ENCODE measurements at regions not wholly inside any gene's neighbourhood (a gene's known extent, or its start where the extent isn't known, plus 50 kb on each side); places are given as distances from the start of the nearest gene placed in this dataset.

DNA sequence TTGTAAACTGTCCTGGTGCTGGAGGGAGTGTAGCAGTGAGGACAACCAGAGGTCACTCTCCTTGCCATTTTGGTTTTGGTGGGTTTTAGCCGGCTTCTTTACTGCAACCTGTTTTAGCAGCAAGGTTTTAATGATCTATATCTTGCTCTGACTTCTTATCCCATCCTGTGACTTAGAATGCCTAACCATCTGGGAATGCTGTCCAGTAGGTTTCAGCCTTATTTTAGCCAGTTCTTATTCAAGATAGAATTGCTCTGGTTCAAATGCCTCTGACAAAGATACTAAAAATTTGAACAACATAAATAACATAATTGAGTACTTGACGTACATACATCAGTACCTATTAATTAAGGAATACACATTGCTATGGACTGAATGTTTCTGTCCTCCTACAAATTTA is 93.3 kb upstream of the TOM1L1 start:
- no peak overlapping the region for H2AFZ ChIP-seq (ENCODE audit: low read length)
- H3K27me3 ChIP-seq (ENCODE audit: insufficient read depth, low read length, poor library complexity, severe bottlenecking), result no peaks in the 10 kb centered on the region
- TF ChIP-seq EZH2phosphoT487 (IDR thresholded peaks at IDR 0.05; ENCODE audit: borderline replicate concordance), result no peak
- TF ChIP-seq CTCF (conservative IDR thresholded peaks at IDR 0.05; ENCODE audit: low read length), result no peak
- H3K36me3 ChIP-seq (ENCODE audit: insufficient read depth, low read length), result no peaks in the 10 kb centered on the region
- H3K9me2 ChIP-seq (replicated peaks; ENCODE audit: low read depth, low read length), result no peaks in the 10 kb centered on the region
- H3K79me2 ChIP-seq (ENCODE audit: insufficient read depth, low read length), result no peaks in the 10 kb centered on the region
- no peaks in the 10 kb centered on the region for H3F3A ChIP-seq (ENCODE audit: low read depth)
- no peak overlapping the region for H3K4me2 ChIP-seq (ENCODE audit: low read depth, low read length, poor library complexity, severe bottlenecking)
- H3K4me3 ChIP-seq (ENCODE audit: low read length, poor library complexity, severe bottlenecking), result no peak overlapping the region
- H3K9me3 ChIP-seq (ENCODE audit: insufficient read depth, low read depth, low read length), result no peaks in the 10 kb centered on the region
- H3K9ac ChIP-seq (ENCODE audit: low read depth, low read length, poor library complexity, severe bottlenecking), result no peak overlapping the region
- no peaks in the 10 kb centered on the region for H3K4me1 ChIP-seq (ENCODE audit: insufficient read depth, low read length, poor library complexity, severe bottlenecking)
- no peaks in the 10 kb centered on the region for H4K20me1 ChIP-seq (ENCODE audit: insufficient read depth, low read length, poor library complexity, severe bottlenecking)

- Histone ChIP-seq H3K9ac (ENCODE audit: low read depth, low read length, poor library complexity, severe bottlenecking) (no peak overlapping the region), H3K36me3 (ENCODE audit: insufficient read depth, low read length) (no peaks in the 10 kb centered on the region), H3K4me3 (ENCODE audit: low read length, poor library complexity, severe bottlenecking) (no peak overlapping the region), H2AFZ (ENCODE audit: low read length) (no peak overlapping the region), H3K9me3 (ENCODE audit: insufficient read depth, low read depth, low read length) (no peaks in the 10 kb centered on the region), H3K9me2 (replicated peaks; ENCODE audit: low read depth, low read length) (no peaks in the 10 kb centered on the region), H3F3A (ENCODE audit: low read depth) (no peaks in the 10 kb centered on the region), H3K4me2 (ENCODE audit: low read depth, low read length, poor library complexity, severe bottlenecking) (no peak overlapping the region), H4K20me1 (ENCODE audit: insufficient read depth, low read length, poor library complexity, severe bottlenecking) (no peaks in the 10 kb centered on the region), H3K4me1 (ENCODE audit: insufficient read depth, low read length, poor library complexity, severe bottlenecking) (no peaks in the 10 kb centered on the region), H3K27me3 (ENCODE audit: insufficient read depth, low read length, poor library complexity, severe bottlenecking) (no peaks in the 10 kb centered on the region), H3K79me2 (ENCODE audit: insufficient read depth, low read length) (no peaks in the 10 kb centered on the region)
- no peak for TF ChIP-seq EZH2phosphoT487 (IDR thresholded peaks at IDR 0.05; ENCODE audit: borderline replicate concordance)
- no peak for TF ChIP-seq CTCF (conservative IDR thresholded peaks at IDR 0.05; ENCODE audit: low read length)
Observed at GRCh38 chr17:54813896-54814295, 86.8 kb upstream of the TOM1L1 start.

DNA sequence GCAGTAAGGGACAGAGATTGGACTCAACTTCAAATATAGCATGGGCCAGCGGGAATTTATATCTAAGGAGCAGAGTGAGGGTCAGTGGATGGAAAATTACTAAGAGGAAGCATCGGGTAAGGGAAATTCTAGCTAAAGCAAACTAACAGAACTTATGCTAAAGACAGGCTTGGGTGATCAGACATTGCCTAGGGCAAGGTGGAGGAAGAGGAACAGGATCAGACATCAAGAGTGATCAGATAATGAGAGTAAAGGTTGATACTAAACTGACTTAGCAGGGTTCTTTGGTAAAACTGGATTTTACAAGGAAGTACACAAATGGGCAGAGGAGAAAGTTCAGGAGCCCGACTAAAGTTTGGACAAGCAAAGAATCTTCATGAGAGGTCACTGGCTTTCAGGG is 86.3 kb upstream of the TOM1L1 start:
- Histone ChIP-seq H3F3A (ENCODE audit: low read depth) (no peaks in the 10 kb centered on the region), H3K79me2 (ENCODE audit: insufficient read depth, low read length) (no peaks in the 10 kb centered on the region), H3K36me3 (ENCODE audit: insufficient read depth, low read length) (no peaks in the 10 kb centered on the region), H3K9me3 (ENCODE audit: insufficient read depth, low read depth, low read length) (no peaks in the 10 kb centered on the region), H2AFZ (ENCODE audit: low read length) (no peak overlapping the region), H3K4me2 (ENCODE audit: low read depth, low read length, poor library complexity, severe bottlenecking) (no peak overlapping the region), H3K9me2 (replicated peaks; ENCODE audit: low read depth, low read length) (no peaks in the 10 kb centered on the region), H3K4me3 (ENCODE audit: low read length, poor library complexity, severe bottlenecking) (no peak overlapping the region), H3K9ac (ENCODE audit: low read depth, low read length, poor library complexity, severe bottlenecking) (no peak overlapping the region), H3K4me1 (ENCODE audit: insufficient read depth, low read length, poor library complexity, severe bottlenecking) (no peaks in the 10 kb centered on the region), H4K20me1 (ENCODE audit: insufficient read depth, low read length, poor library complexity, severe bottlenecking) (no peaks in the 10 kb centered on the region), H3K27me3 (ENCODE audit: insufficient read depth, low read length, poor library complexity, severe bottlenecking) (no peaks in the 10 kb centered on the region)
- TF ChIP-seq EZH2phosphoT487 (IDR thresholded peaks at IDR 0.05; ENCODE audit: borderline replicate concordance) (no peak), CTCF (conservative IDR thresholded peaks at IDR 0.05; ENCODE audit: low read length) (no peak)

Data from Loucy (cell line).